H1 (cell line): ENCODE measurements at regions not wholly inside any gene's neighbourhood (a gene's known extent, or its start where the extent isn't known, plus 50 kb on each side); places are given as distances from the start of the nearest gene placed in this dataset.
A peak's percentile ranks its signal among the peaks of the same experiment; 100 is the strongest.
"Not testable (repeated sequence)": the region's sequence is repeated elsewhere in the genome, so short reads cannot be mapped to it uniquely, and the experiment has no call there.

Experiments
- CTCF ChIA-PET: fragments of 300-600 bp; sonication (Branson Sonifier 250); formaldehyde crosslinking; loops from one replicate; lab custom pipeline; 2021; ENCODE audit not compliant: partially characterized antibody; lab: Charles Lee
- POLR2A ChIA-PET: fragments of 300-600 bp; sonication (Branson Sonifier 250); formaldehyde crosslinking; loops from one replicate; lab custom pipeline; 2021; ENCODE audit warnings: inconsistent platforms; ENCODE audit not compliant: partially characterized antibody; lab: Charles Lee
- DNase-seq, 2 experiments: peaks; one replicate each; pipeline versions ENCODE4 v3.0.0 to v3.0.0-alpha.2; 2010 to 2022; ENCODE audit warnings: low spot score in 2 of 2, low read depth in 1 of 2, mixed read lengths in 1 of 2
- FAIRE-seq: peaks from 2 replicates; lab custom pipeline; 2011; peaks lifted over from hg19 to GRCh38; lab: Jason Lieb, UNC
- H2AFZ ChIP-seq: 2 replicates; pipeline ENCODE4 v1.8.1; 2012; ENCODE audit warnings: low read length, inconsistent platforms
- H2AK5ac ChIP-seq: 2 replicates; pipeline ENCODE4 v1.6.1; 2013; ENCODE audit warnings: low read depth, low read length
- H2BK120ac ChIP-seq: replicated peaks from 2 replicates; pipeline ENCODE3; 2013; ENCODE audit warnings: low read depth, low read length, inconsistent platforms
- H2BK12ac ChIP-seq: 2 replicates; pipeline ENCODE4 v1.6.1; 2013; ENCODE audit warnings: low read depth, low read length
- H2BK15ac ChIP-seq: 2 replicates; pipeline ENCODE4 v1.6.1; 2013; ENCODE audit warnings: low read length
- H2BK20ac ChIP-seq: 2 replicates; pipeline ENCODE4 v1.6.1; 2013; ENCODE audit warnings: low read length
- H2BK5ac ChIP-seq: 2 replicates; pipeline ENCODE4 v1.6.1; 2013; ENCODE audit warnings: low read depth, low read length
- H3K14ac ChIP-seq: 2 replicates; pipeline ENCODE4 v1.6.1; 2013; ENCODE audit warnings: inconsistent platforms; ENCODE audit not compliant: insufficient read length
- H3K18ac ChIP-seq: 2 replicates; pipeline ENCODE4 v1.6.1; 2013; ENCODE audit warnings: low read length; ENCODE audit errors: extremely low read depth
- H3K23ac ChIP-seq: 2 replicates; pipeline ENCODE4 v1.6.1; 2013; ENCODE audit warnings: inconsistent platforms; ENCODE audit not compliant: insufficient read length
- H3K23me2 ChIP-seq: 2 replicates; pipeline ENCODE4 v1.6.1; 2013; ENCODE audit warnings: low read depth, low read length
- H3K27ac ChIP-seq: 2 replicates; pipeline ENCODE4 v1.6.1; 2011; ENCODE audit warnings: low read depth, low read length, inconsistent platforms
- H3K27me3 ChIP-seq, 4 experiments: replicated peaks in 1 of 4; 1 replicate in 1 of 4; 2 replicates in 3 of 4; pipeline versions ENCODE4 v1.6.1 to v1.8.1; 2011 to 2013; ENCODE audit warnings: low read length in 3 of 4, mild to moderate bottlenecking in 3 of 4, inconsistent platforms in 2 of 4, mixed read lengths in 2 of 4, moderate library complexity in 1 of 4; ENCODE audit not compliant: control insufficient read depth in 3 of 4, insufficient read depth in 3 of 4; ENCODE audit errors: extremely low read depth in 1 of 4
- H3K36me3 ChIP-seq, 4 experiments: 2 replicates each; pipeline versions ENCODE4 v1.6.1 to v1.8.1; 2011 to 2013; ENCODE audit warnings: mild to moderate bottlenecking in 4 of 4, low read length in 3 of 4, moderate library complexity in 2 of 4, control low read depth in 1 of 4, inconsistent platforms in 1 of 4; ENCODE audit not compliant: insufficient read depth in 4 of 4, control insufficient read depth in 2 of 4
- H3K4ac ChIP-seq: replicated peaks from 2 replicates; pipeline ENCODE3; 2013; ENCODE audit warnings: low read length, low read depth, mixed read lengths, inconsistent platforms; ENCODE audit not compliant: insufficient read length
- H3K4me1 ChIP-seq, 4 experiments: replicated peaks in 1 of 4; 1 replicate in 1 of 4; 2 replicates in 3 of 4; pipeline versions ENCODE4 v1.6.1 to v1.8.1; 2011 to 2013; ENCODE audit warnings: low read length in 3 of 4, inconsistent platforms in 2 of 4, mixed read lengths in 1 of 4; ENCODE audit not compliant: insufficient read depth in 4 of 4, control insufficient read depth in 3 of 4
- H3K4me2 ChIP-seq, 2 experiments: 2 replicates each; pipeline versions ENCODE4 v1.6.1 to v1.8.1; 2011 to 2013; ENCODE audit warnings: low read depth in 2 of 2, low read length in 2 of 2, control low read depth in 1 of 2, inconsistent platforms in 1 of 2, mild to moderate bottlenecking in 1 of 2; ENCODE audit not compliant: insufficient read depth in 1 of 2
- H3K4me3 ChIP-seq, 4 experiments: fragments of 200-600, 300-600 bp in 1 of 4; sonication (generic), shearing (Covaris generic), sonication (Bioruptor Twin) in 1 of 4; 2 replicates each; pipeline versions ENCODE4 v1.5.1 to v1.8.1; 2011 to 2016; ENCODE audit warnings: low read length in 4 of 4, low read depth in 3 of 4, control low read depth in 2 of 4, inconsistent platforms in 2 of 4, mild to moderate bottlenecking in 2 of 4, mixed read lengths in 1 of 4, moderate library complexity in 1 of 4; ENCODE audit not compliant: insufficient read depth in 2 of 4; ENCODE audit errors: extremely low read depth in 1 of 4
- H3K56ac ChIP-seq: replicated peaks from 2 replicates; pipeline ENCODE3; 2013; ENCODE audit warnings: low read depth, mild to moderate bottlenecking, mixed read lengths, low read length, inconsistent platforms; ENCODE audit not compliant: insufficient read length
- H3K79me1 ChIP-seq: 2 replicates; pipeline ENCODE4 v1.6.1; 2013; ENCODE audit warnings: low read depth, low read length, control low read depth
- H3K79me2 ChIP-seq, 2 experiments: 2 replicates each; pipeline versions ENCODE4 v1.6.1 to v1.8.1; 2012 to 2013; ENCODE audit warnings: low read length in 2 of 2, mild to moderate bottlenecking in 2 of 2, inconsistent platforms in 1 of 2; ENCODE audit not compliant: insufficient read depth in 2 of 2, control insufficient read depth in 1 of 2
- H3K9ac ChIP-seq, 4 experiments: replicated peaks in 1 of 4; 1 replicate in 1 of 4; 2 replicates in 3 of 4; pipeline versions ENCODE4 v1.6.1 to v1.8.1; 2011 to 2013; ENCODE audit warnings: low read depth in 3 of 4, low read length in 3 of 4, control low read depth in 2 of 4, mild to moderate bottlenecking in 2 of 4, moderate library complexity in 2 of 4, inconsistent platforms in 1 of 4; ENCODE audit errors: extremely low read depth in 1 of 4
- H3K9me3 ChIP-seq, 2 experiments: 2 replicates each; pipeline versions ENCODE4 v1.6.1 to v1.8.1; 2012 to 2013; ENCODE audit warnings: mild to moderate bottlenecking in 2 of 2, moderate library complexity in 2 of 2, control low read depth in 1 of 2, inconsistent platforms in 1 of 2, low read depth in 1 of 2, low read length in 1 of 2, mixed read lengths in 1 of 2; ENCODE audit not compliant: insufficient read depth in 2 of 2
- H4K20me1 ChIP-seq, 2 experiments: replicated peaks in 1 of 2; 2 replicates each; pipeline versions ENCODE3 to v1.8.1; 2011 to 2013; ENCODE audit warnings: inconsistent platforms in 2 of 2, low read length in 2 of 2, mild to moderate bottlenecking in 1 of 2; ENCODE audit not compliant: insufficient read depth in 2 of 2, control insufficient read depth in 1 of 2
- H4K5ac ChIP-seq: 2 replicates; pipeline ENCODE4 v1.6.1; 2013; ENCODE audit warnings: low read length, low read depth, mixed read lengths, inconsistent platforms; ENCODE audit not compliant: insufficient read length
- H4K8ac ChIP-seq: 2 replicates; pipeline ENCODE4 v1.8.0; 2013; ENCODE audit warnings: mild to moderate bottlenecking, moderate library complexity, low read length, inconsistent platforms; ENCODE audit not compliant: insufficient read depth; ENCODE audit errors: extremely low read depth
- H4K91ac ChIP-seq: replicated peaks from 2 replicates; pipeline ENCODE3; 2013; ENCODE audit warnings: low read length, mixed read lengths, inconsistent platforms; ENCODE audit not compliant: insufficient read length
- WGBS, 2 experiments: shearing (Covaris generic) in 1 of 2; methylation state at CpG; one replicate each; pipeline versions ENCODE4 v1.1.6 to v1.1.7; 2013 to 2015; ENCODE audit warnings: low lambda C conversion rate in 2 of 2, mixed read lengths in 2 of 2, inconsistent platforms in 1 of 2, low coverage in 1 of 2, missing lambda C conversion rate in 1 of 2; ENCODE audit not compliant: insufficient replicate concordance in 2 of 2, insufficient coverage in 1 of 2, insufficient read length in 1 of 2; ENCODE audit errors: extremely low coverage in 1 of 2, missing lambda C conversion rate in 1 of 2; 5-methylcytosine and 5-hydroxymethylcytosine counted together

GRCh38 chr6:167406533-167407238 lies 81.8 kb downstream of the TTLL2 start:
- DNase-seq, H2AK5ac ChIP-seq: not testable (repeated sequence)

More at GRCh38 chr6:167406533-167407238, 81.8 kb downstream of the TTLL2 start:
- H3K23me2 ChIP-seq, H4K91ac ChIP-seq, H4K8ac ChIP-seq, H2BK120ac ChIP-seq, H3K79me2 ChIP-seq, H2BK12ac ChIP-seq, H3K4me2 ChIP-seq, H3K23ac ChIP-seq, H2BK20ac ChIP-seq, H3K4ac ChIP-seq, H3K36me3 ChIP-seq, H3K79me1 ChIP-seq, H4K20me1 ChIP-seq, H3K27me3 ChIP-seq, H3K14ac ChIP-seq, H4K5ac ChIP-seq, POLR2A ChIA-PET, H3K27ac ChIP-seq, H3K9me3 ChIP-seq, H3K9ac ChIP-seq, H3K4me3 ChIP-seq, H2BK15ac ChIP-seq, H2BK5ac ChIP-seq, H3K56ac ChIP-seq, H2AFZ ChIP-seq: not testable (repeated sequence)
- CTCF ChIA-PET: interaction anchor here (3.2 kb wide), 1 partner anchor 10 kb away, joined by 9 read pairs; no protein-coding TSS in a partner anchor
- Histone ChIP-seq H3K4me1 (peaks cover 0 to 20% (median 4%) of the 10 kb centered on the region in 4 experiments; a peak in 5 of 7 replicates), H3K18ac (peak overlapping the region; percentile 48; the same call in 1 of the 2 replicates)
- FAIRE-seq: peak; percentile 28
- 90% methylated on average over 16 of the region's 16 CpGs; no CpG with 5 or more reads in 1 of the 2 experiments for WGBS, 2 experiments
